GM04504 (cell line): ENCODE measurements at regions not wholly inside any gene's neighbourhood (a gene's known extent, or its start where the extent isn't known, plus 50 kb on each side); places are given as distances from the start of the nearest gene placed in this dataset.
"Not testable (repeated sequence)": the region's sequence is repeated elsewhere in the genome, so short reads cannot be mapped to it uniquely, and the experiment has no call there.

Experiments
- DNase-seq: peaks from one replicate; pipeline ENCODE4 v3.0.0-alpha.2; 2012; ENCODE audit warnings: low read depth

- no peak for DNase-seq
Measured at GRCh38 chr9:108765265-108765664, 90.5 kb downstream of the ACTL7B start.

GRCh38 chr9:108762348-108763055 lies 93.3 kb downstream of the ACTL7B start:
- DNase-seq: no peak

- DNase-seq: peak; percentile 43
Measured at GRCh38 chr9:108761655-108762347, 94.0 kb downstream of the ACTL7B start.

- no peak for DNase-seq
Measured at GRCh38 chr9:108760841-108761240, 94.9 kb downstream of the ACTL7B start.

- no peak for DNase-seq
Measured at GRCh38 chr9:108759835-108760234, 96.0 kb downstream of the ACTL7B start.

GRCh38 chr9:108759399-108759798 lies 96.4 kb downstream of the ACTL7B start:
- no peak for DNase-seq

- no peak for DNase-seq
Measured at GRCh38 chr9:108756746-108757490, 98.9 kb downstream of the ACTL7B start.

- DNase-seq: no peak
Measured at GRCh38 chr9:108755979-108756378, 99.8 kb downstream of the ACTL7B start.

GRCh38 chr9:108751369-108751768 lies 104.4 kb downstream of the ACTL7B start:
- DNase-seq: peak; percentile 10

GRCh38 chr9:108750661-108751215 lies 105.0 kb downstream of the ACTL7B start:
- DNase-seq: no peak

GRCh38 chr9:108748776-108749175 lies 107.0 kb downstream of the ACTL7B start:
- DNase-seq: no peak

GRCh38 chr9:108746864-108747263 lies 108.9 kb downstream of the ACTL7B start:
- DNase-seq: no peak

- DNase-seq: no peak
Measured at GRCh38 chr9:108746001-108746400, 109.8 kb downstream of the ACTL7B start.

- DNase-seq: no peak
Measured at GRCh38 chr9:108744641-108745040, 111.1 kb downstream of the ACTL7B start.

GRCh38 chr9:108743901-108744371 lies 111.8 kb downstream of the ACTL7B start:
- no peak for DNase-seq

- no peak for DNase-seq
Measured at GRCh38 chr9:108743416-108743815, 112.4 kb downstream of the ACTL7B start.

- no peak for DNase-seq
Measured at GRCh38 chr9:108742191-108742590, 113.6 kb downstream of the ACTL7B start.

GRCh38 chr9:108731292-108731691 lies 124.5 kb downstream of the ACTL7B start:
- DNase-seq: not testable (repeated sequence)

GRCh38 chr9:108727580-108728111 lies 128.1 kb downstream of the ACTL7B start:
- DNase-seq: no peak

GRCh38 chr9:108724652-108725051 lies 131.1 kb downstream of the ACTL7B start:
- no peak for DNase-seq

GRCh38 chr9:108724122-108724521 lies 131.7 kb downstream of the ACTL7B start:
- no peak for DNase-seq

- DNase-seq: no peak
Measured at GRCh38 chr9:108722396-108722795, 133.4 kb downstream of the ACTL7B start.
